GM23338 (cell line): ENCODE measurements at regions not wholly inside any gene's neighbourhood (a gene's known extent, or its start where the extent isn't known, plus 50 kb on each side); places are given as distances from the start of the nearest gene placed in this dataset.

Experiments used
- ATAC-seq: fragments of 200-7000 bp; cut with Tn5 transposase; 3 replicates; pipeline ENCODE4 v1.9.1; 2020
- DNase-seq: peaks from one replicate; pipeline ENCODE4 v3.0.0-alpha.2; 2015; ENCODE audit warnings: low spot score
- H2AFZ ChIP-seq: fragments of 200-600 bp; sonication (generic); 2 replicates; pipeline ENCODE4 v1.8.0; 2016; ENCODE audit warnings: antibody characterized with exemption, mild to moderate bottlenecking, moderate library complexity
- H3F3A ChIP-seq: fragments of 200-600 bp; sonication (generic); replicated peaks from 2 replicates; pipeline ENCODE4 v1.8.0; 2017; ENCODE audit warnings: antibody characterized with exemption, mixed run types, low read depth
- H3K27ac ChIP-seq: fragments of 200-600 bp; sonication (generic); 2 replicates; pipeline ENCODE4 v1.6.1; 2016; ENCODE audit warnings: low read depth
- H3K27me3 ChIP-seq: fragments of 200-600 bp; sonication (generic); 2 replicates; pipeline ENCODE4 v1.8.0; 2016; ENCODE audit warnings: mild to moderate bottlenecking, mixed run types, moderate library complexity; ENCODE audit not compliant: insufficient read depth
- H3K36me3 ChIP-seq: fragments of 200-600 bp; sonication (generic); 2 replicates; pipeline ENCODE4 v1.8.0; 2016; ENCODE audit warnings: mild to moderate bottlenecking; ENCODE audit not compliant: insufficient read depth
- H3K4me1 ChIP-seq: fragments of 200-600 bp; sonication (generic); 2 replicates; pipeline ENCODE4 v1.8.0; 2016; ENCODE audit warnings: mild to moderate bottlenecking, moderate library complexity; ENCODE audit not compliant: insufficient read depth
- H3K4me2 ChIP-seq: fragments of 200-600 bp; sonication (generic); 2 replicates; pipeline ENCODE4 v1.7.1; 2017; ENCODE audit warnings: mixed run types
- H3K4me3 ChIP-seq: fragments of 200-600 bp; sonication (generic); 2 replicates; pipeline ENCODE4 v1.6.1; 2016; ENCODE audit warnings: mixed run types
- H3K79me2 ChIP-seq: fragments of 200-600 bp; sonication (generic); replicated peaks from 2 replicates; pipeline ENCODE4 v1.8.0; 2017; ENCODE audit warnings: mild to moderate bottlenecking; ENCODE audit not compliant: insufficient read depth
- H3K9me2 ChIP-seq: fragments of 200-600 bp; sonication (generic); 2 replicates; pipeline ENCODE4 v1.8.0; 2017; ENCODE audit not compliant: insufficient read depth
- H4K20me1 ChIP-seq: fragments of 200-600 bp; sonication (generic); replicated peaks from 2 replicates; pipeline ENCODE4 v1.8.0; 2017; ENCODE audit warnings: mild to moderate bottlenecking; ENCODE audit not compliant: insufficient read depth
- H3K27ac Mint-ChIP-seq: 2 replicates; pipeline ENCODE4 v1.8.0; 2020; ENCODE audit warnings: inconsistent platforms, mild to moderate bottlenecking, moderate library complexity, mixed read lengths
- H3K27me3 Mint-ChIP-seq: 3 replicates; pipeline ENCODE4 v1.8.0; 2022; ENCODE audit warnings: low read depth, mild to moderate bottlenecking, moderate library complexity, mixed read lengths, inconsistent platforms; ENCODE audit not compliant: insufficient read depth, poor library complexity
- H3K36me3 Mint-ChIP-seq: 3 replicates; pipeline ENCODE4 v1.8.0; 2021; ENCODE audit warnings: low read depth, mild to moderate bottlenecking, inconsistent platforms, moderate library complexity, mixed read lengths
- H3K4me1 Mint-ChIP-seq: 3 replicates; pipeline ENCODE4 v1.8.0; 2020; ENCODE audit warnings: mild to moderate bottlenecking, inconsistent platforms, mixed read lengths
- H3K4me3 Mint-ChIP-seq: 3 replicates; pipeline ENCODE4 v1.8.0; 2021; ENCODE audit warnings: moderate library complexity, mild to moderate bottlenecking, inconsistent platforms, mixed read lengths
- H3K9me3 Mint-ChIP-seq: 3 replicates; pipeline ENCODE4 v1.8.0; 2020; ENCODE audit warnings: moderate library complexity, mild to moderate bottlenecking, inconsistent platforms, mixed read lengths
- CREB1 ChIP-seq: fragments of 250-450 bp; sonication (Bioruptor Pico); IDR thresholded peaks from 2 replicates; pipeline ENCODE4 v1.5.0; 2020; ENCODE audit warnings: low read depth, mild to moderate bottlenecking, moderate library complexity
- EZH2 ChIP-seq: fragments of 200-600 bp; sonication (generic); IDR thresholded peaks from one replicate; pipeline ENCODE4 v1.8.0; 2017; ENCODE audit warnings: antibody characterized with exemption, mild to moderate bottlenecking, low read depth; ENCODE audit not compliant: unreplicated experiment
- POLR2AphosphoS5 ChIP-seq: IDR thresholded peaks from 2 replicates; pipeline ENCODE4 v1.6.1; 2016; ENCODE audit warnings: antibody characterized with exemption, low read depth
- STAT1 ChIP-seq: IDR thresholded peaks from one replicate; pipeline ENCODE4 v1.6.1; 2016; ENCODE audit warnings: antibody characterized with exemption; ENCODE audit not compliant: unreplicated experiment
- ZNF114 ChIP-seq: fragments of 250-450 bp; sonication (Bioruptor Pico); IDR thresholded peaks from 2 replicates; pipeline ENCODE4 v1.5.0; 2020; ENCODE audit warnings: mild to moderate bottlenecking, moderate library complexity
- ZNF331 ChIP-seq: fragments of 250-450 bp; sonication (Bioruptor Pico); IDR thresholded peaks from 2 replicates; pipeline ENCODE4 v1.5.0; 2020; ENCODE audit warnings: low read depth, mild to moderate bottlenecking, moderate library complexity
- TF ChIP-seq, protein P1 (sequence below), 2 experiments: fragments of 200-600 bp in 1 of 2; sonication (generic) in 1 of 2; conservative IDR thresholded peaks; 2 replicates each; pipeline versions ENCODE4 v1.5.1 to v1.6.1; 2016 to 2017; ENCODE audit warnings: antibody characterized with exemption in 2 of 2, low read depth in 2 of 2, mild to moderate bottlenecking in 2 of 2, moderate library complexity in 1 of 2
- TF ChIP-seq, protein P2 (sequence below): IDR thresholded peaks from 2 replicates; pipeline ENCODE4 v1.6.1; 2016; ENCODE audit warnings: antibody characterized with exemption
- TF ChIP-seq, protein P3 (sequence below): IDR thresholded peaks from one replicate; pipeline ENCODE4 v1.6.1; 2018; ENCODE audit warnings: antibody characterized with exemption; ENCODE audit not compliant: unreplicated experiment

DNA sequence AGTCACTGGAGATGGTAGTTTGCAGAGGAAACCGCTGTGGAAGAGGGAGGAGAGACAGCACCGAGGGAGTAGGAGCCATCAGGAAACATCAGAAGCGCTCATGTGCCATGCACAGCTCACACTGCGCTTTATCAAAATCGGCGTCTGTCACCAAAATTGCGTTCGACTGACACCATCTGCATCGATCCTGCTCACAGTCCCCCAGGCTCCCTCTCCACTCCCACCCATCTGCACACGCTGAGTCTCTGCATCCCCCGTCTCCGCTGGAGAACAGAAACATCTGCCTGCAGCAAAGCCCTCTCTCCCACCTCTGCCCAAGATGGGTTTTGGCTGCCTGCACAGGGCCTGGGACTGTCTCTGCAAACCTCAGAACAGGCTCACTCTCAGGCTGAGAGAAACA, 187.5 kb upstream of the RPL38 start:
- DNase-seq (no peak), ATAC-seq (no peak)
- no peaks in the 10 kb centered on the region for H3K36me3 ChIP-seq
- Mint-ChIP-seq H3K27ac (no peak overlapping the region), H3K4me1 (no peaks in the 10 kb centered on the region; the same call in 1 of the 3 replicates), H3K27me3 (peaks cover 2% of the 10 kb centered on the region), H3K36me3 (no peaks in the 10 kb centered on the region; the same call in 2 of the 3 replicates), H3K9me3 (no peaks in the 10 kb centered on the region), H3K4me3 (no peak overlapping the region)
- H3K27me3 ChIP-seq, result no peaks in the 10 kb centered on the region
- no peak overlapping the region for H2AFZ ChIP-seq
- TF ChIP-seq EZH2 (no peak), POLR2AphosphoS5 (no peak), ZNF114 (no peak), CREB1 (CRISPR knock-in tag) (no peak), STAT1 (no peak), ZNF331 (CRISPR knock-in tag) (no peak)
- TF ChIP-seq, protein P1, sequence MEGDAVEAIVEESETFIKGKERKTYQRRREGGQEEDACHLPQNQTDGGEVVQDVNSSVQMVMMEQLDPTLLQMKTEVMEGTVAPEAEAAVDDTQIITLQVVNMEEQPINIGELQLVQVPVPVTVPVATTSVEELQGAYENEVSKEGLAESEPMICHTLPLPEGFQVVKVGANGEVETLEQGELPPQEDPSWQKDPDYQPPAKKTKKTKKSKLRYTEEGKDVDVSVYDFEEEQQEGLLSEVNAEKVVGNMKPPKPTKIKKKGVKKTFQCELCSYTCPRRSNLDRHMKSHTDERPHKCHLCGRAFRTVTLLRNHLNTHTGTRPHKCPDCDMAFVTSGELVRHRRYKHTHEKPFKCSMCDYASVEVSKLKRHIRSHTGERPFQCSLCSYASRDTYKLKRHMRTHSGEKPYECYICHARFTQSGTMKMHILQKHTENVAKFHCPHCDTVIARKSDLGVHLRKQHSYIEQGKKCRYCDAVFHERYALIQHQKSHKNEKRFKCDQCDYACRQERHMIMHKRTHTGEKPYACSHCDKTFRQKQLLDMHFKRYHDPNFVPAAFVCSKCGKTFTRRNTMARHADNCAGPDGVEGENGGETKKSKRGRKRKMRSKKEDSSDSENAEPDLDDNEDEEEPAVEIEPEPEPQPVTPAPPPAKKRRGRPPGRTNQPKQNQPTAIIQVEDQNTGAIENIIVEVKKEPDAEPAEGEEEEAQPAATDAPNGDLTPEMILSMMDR (conservative IDR thresholded peaks at IDR 0.05; ENCODE audit: low read depth in 2 of 2), result no peak
- no peaks in the 10 kb centered on the region for H4K20me1 ChIP-seq
- no peaks in the 10 kb centered on the region for H3K4me1 ChIP-seq
- no peaks in the 10 kb centered on the region for H3F3A ChIP-seq
- H3K79me2 ChIP-seq, result no peaks in the 10 kb centered on the region
- H3K4me2 ChIP-seq, result no peak overlapping the region
- no peak overlapping the region for H3K4me3 ChIP-seq
- H3K27ac ChIP-seq, result no peak overlapping the region
- 0 out of 2 replicates have a peak, but pooled peaks cover 4% of the 10 kb centered on the region for H3K9me2 ChIP-seq

DNA sequence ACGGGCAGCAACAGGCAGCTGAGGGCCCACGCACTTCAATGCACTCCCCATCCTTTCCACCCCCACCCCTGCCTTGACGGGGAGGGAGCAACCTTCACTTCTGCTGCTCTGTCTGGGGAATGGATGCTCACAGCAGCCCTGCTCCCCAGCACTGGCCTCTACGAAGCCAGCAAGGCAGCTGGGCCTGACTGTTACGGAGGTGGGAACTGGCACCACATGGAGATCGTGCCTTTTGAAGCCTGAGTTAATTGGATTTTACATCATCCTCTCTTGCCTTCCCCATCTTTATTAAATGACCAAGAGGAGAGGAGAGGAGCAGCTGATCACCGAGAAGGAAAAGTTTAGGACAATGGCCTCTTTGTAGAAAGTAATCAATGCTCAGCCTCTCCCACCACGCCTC, 187.0 kb upstream of the RPL38 start:
- H3K4me2 ChIP-seq, result no peak overlapping the region
- H3K36me3 ChIP-seq, result no peaks in the 10 kb centered on the region
- no peak for ATAC-seq
- no peaks in the 10 kb centered on the region for H3F3A ChIP-seq
- H3K27me3 ChIP-seq, result no peaks in the 10 kb centered on the region
- H3K4me1 ChIP-seq, result no peaks in the 10 kb centered on the region
- Mint-ChIP-seq H3K9me3 (no peaks in the 10 kb centered on the region), H3K27me3 (peaks cover 2% of the 10 kb centered on the region), H3K4me3 (no peak overlapping the region), H3K4me1 (no peaks in the 10 kb centered on the region; the same call in 1 of the 3 replicates), H3K36me3 (no peaks in the 10 kb centered on the region; the same call in 2 of the 3 replicates), H3K27ac (no peak overlapping the region; the same call in 1 of the 2 replicates)
- no peaks in the 10 kb centered on the region for H3K79me2 ChIP-seq
- H3K9me2 ChIP-seq, result 0 out of 2 replicates have a peak, but pooled peaks cover 4% of the 10 kb centered on the region
- no peak overlapping the region for H3K4me3 ChIP-seq
- H3K27ac ChIP-seq, result no peak overlapping the region
- DNase-seq, result no peak
- no peaks in the 10 kb centered on the region for H4K20me1 ChIP-seq
- no peak overlapping the region for H2AFZ ChIP-seq
- TF ChIP-seq CREB1 (CRISPR knock-in tag) (no peak), ZNF331 (CRISPR knock-in tag) (no peak)
- TF ChIP-seq, protein P2, sequence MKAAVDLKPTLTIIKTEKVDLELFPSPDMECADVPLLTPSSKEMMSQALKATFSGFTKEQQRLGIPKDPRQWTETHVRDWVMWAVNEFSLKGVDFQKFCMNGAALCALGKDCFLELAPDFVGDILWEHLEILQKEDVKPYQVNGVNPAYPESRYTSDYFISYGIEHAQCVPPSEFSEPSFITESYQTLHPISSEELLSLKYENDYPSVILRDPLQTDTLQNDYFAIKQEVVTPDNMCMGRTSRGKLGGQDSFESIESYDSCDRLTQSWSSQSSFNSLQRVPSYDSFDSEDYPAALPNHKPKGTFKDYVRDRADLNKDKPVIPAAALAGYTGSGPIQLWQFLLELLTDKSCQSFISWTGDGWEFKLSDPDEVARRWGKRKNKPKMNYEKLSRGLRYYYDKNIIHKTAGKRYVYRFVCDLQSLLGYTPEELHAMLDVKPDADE, result no peak
- TF ChIP-seq, protein P1 (conservative IDR thresholded peaks at IDR 0.05; ENCODE audit: low read depth in 2 of 2), result no peak
- TF ChIP-seq, protein P3, sequence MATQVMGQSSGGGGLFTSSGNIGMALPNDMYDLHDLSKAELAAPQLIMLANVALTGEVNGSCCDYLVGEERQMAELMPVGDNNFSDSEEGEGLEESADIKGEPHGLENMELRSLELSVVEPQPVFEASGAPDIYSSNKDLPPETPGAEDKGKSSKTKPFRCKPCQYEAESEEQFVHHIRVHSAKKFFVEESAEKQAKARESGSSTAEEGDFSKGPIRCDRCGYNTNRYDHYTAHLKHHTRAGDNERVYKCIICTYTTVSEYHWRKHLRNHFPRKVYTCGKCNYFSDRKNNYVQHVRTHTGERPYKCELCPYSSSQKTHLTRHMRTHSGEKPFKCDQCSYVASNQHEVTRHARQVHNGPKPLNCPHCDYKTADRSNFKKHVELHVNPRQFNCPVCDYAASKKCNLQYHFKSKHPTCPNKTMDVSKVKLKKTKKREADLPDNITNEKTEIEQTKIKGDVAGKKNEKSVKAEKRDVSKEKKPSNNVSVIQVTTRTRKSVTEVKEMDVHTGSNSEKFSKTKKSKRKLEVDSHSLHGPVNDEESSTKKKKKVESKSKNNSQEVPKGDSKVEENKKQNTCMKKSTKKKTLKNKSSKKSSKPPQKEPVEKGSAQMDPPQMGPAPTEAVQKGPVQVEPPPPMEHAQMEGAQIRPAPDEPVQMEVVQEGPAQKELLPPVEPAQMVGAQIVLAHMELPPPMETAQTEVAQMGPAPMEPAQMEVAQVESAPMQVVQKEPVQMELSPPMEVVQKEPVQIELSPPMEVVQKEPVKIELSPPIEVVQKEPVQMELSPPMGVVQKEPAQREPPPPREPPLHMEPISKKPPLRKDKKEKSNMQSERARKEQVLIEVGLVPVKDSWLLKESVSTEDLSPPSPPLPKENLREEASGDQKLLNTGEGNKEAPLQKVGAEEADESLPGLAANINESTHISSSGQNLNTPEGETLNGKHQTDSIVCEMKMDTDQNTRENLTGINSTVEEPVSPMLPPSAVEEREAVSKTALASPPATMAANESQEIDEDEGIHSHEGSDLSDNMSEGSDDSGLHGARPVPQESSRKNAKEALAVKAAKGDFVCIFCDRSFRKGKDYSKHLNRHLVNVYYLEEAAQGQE, result no peak
